Neural cell (in vitro differentiated cells): ENCODE measurements at regions not wholly inside any gene's neighbourhood (a gene's known extent, or its start where the extent isn't known, plus 50 kb on each side); places are given as distances from the start of the nearest gene placed in this dataset.

Experiments used
- EZH2 ChIP-seq: fragments of 200-600, 300-800 bp; shearing (Covaris generic), sonication (generic); IDR thresholded peaks from 2 replicates; pipeline ENCODE4 v1.6.1; 2014; ENCODE audit warnings: antibody characterized with exemption, low read length, borderline replicate concordance, mild to moderate bottlenecking; ENCODE audit not compliant: insufficient read depth, poor library complexity, severe bottlenecking
- RAD21 ChIP-seq: fragments of 450-650 bp; conservative IDR thresholded peaks from 2 replicates; pipeline ENCODE4 v1.6.1; 2014; ENCODE audit warnings: antibody characterized with exemption, mild to moderate bottlenecking, moderate library complexity
- TF ChIP-seq, protein P1 (sequence below): fragments of 450-650 bp; IDR thresholded peaks from 2 replicates; pipeline ENCODE4 v1.5.1; 2014; ENCODE audit warnings: antibody characterized with exemption, mild to moderate bottlenecking, moderate library complexity; ENCODE audit not compliant: poor library complexity, severe bottlenecking

DNA sequence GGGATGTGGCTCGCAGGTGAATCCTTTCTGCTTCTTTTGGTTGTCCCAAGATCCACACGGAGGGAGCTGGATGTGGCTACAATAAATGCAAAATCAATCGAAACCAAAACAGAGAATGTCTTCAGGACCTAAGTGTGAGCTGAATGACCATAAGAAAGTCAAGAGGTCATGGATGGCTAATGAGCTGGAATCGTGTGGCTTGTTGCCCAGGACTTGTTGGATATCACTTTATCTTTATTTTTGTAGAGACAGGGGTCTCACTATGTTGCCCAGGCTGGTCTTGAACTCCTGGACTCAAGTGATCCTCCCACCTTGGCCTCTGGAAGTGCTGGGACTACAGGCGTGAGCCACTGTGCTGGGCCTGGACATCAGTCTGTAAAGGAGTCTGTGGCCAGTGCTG lies 326.8 kb upstream of the N4BP1 start:
- TF ChIP-seq RAD21 (no peak), EZH2 (no peak)
- TF ChIP-seq, protein P1, sequence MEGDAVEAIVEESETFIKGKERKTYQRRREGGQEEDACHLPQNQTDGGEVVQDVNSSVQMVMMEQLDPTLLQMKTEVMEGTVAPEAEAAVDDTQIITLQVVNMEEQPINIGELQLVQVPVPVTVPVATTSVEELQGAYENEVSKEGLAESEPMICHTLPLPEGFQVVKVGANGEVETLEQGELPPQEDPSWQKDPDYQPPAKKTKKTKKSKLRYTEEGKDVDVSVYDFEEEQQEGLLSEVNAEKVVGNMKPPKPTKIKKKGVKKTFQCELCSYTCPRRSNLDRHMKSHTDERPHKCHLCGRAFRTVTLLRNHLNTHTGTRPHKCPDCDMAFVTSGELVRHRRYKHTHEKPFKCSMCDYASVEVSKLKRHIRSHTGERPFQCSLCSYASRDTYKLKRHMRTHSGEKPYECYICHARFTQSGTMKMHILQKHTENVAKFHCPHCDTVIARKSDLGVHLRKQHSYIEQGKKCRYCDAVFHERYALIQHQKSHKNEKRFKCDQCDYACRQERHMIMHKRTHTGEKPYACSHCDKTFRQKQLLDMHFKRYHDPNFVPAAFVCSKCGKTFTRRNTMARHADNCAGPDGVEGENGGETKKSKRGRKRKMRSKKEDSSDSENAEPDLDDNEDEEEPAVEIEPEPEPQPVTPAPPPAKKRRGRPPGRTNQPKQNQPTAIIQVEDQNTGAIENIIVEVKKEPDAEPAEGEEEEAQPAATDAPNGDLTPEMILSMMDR = no peak
